Keratinocyte (primary cell): ENCODE measurements at regions not wholly inside any gene's neighbourhood (a gene's known extent, or its start where the extent isn't known, plus 50 kb on each side); places are given as distances from the start of the nearest gene placed in this dataset.
A peak's percentile ranks its signal among the peaks of the same experiment; 100 is the strongest.

Experiments used
- DNase-seq: peaks from one replicate; pipeline ENCODE4 v3.0.0-alpha.2; 2011; ENCODE audit warnings: low read depth, missing footprints, low spot score
- FAIRE-seq: peaks from 2 replicates; lab custom pipeline; 2011; peaks lifted over from hg19 to GRCh38; lab: Jason Lieb, UNC
- H2AFZ ChIP-seq: 2 replicates; pipeline ENCODE4 v1.6.0; 2012; ENCODE audit warnings: low read length, control low read depth, inconsistent platforms; ENCODE audit not compliant: control insufficient read depth
- H3K27ac ChIP-seq: 2 replicates; pipeline ENCODE4 v1.5.1; 2011; ENCODE audit warnings: low read length; ENCODE audit not compliant: control insufficient read depth, insufficient read depth
- H3K27me3 ChIP-seq: 3 replicates; pipeline ENCODE4 v1.6.0; 2011; ENCODE audit warnings: low read length; ENCODE audit not compliant: control insufficient read depth, insufficient read depth; ENCODE audit errors: extremely low read depth
- H3K36me3 ChIP-seq, 2 experiments: 2 replicates in 1 of 2; 3 replicates in 1 of 2; pipeline ENCODE4 v1.5.1; 2011; ENCODE audit warnings: low read length in 2 of 2, mild to moderate bottlenecking in 1 of 2; ENCODE audit not compliant: control insufficient read depth in 2 of 2, insufficient read depth in 2 of 2; ENCODE audit errors: extremely low read depth in 1 of 2
- H3K4me1 ChIP-seq: 3 replicates; pipeline ENCODE4 v1.5.1; 2011; ENCODE audit warnings: low read length; ENCODE audit not compliant: control insufficient read depth, insufficient read depth; ENCODE audit errors: extremely low read depth
- H3K4me2 ChIP-seq: 3 replicates; pipeline ENCODE4 v1.6.0; 2011; ENCODE audit warnings: low read depth, low read length; ENCODE audit not compliant: control insufficient read depth, insufficient read depth; ENCODE audit errors: extremely low read depth
- H3K4me3 ChIP-seq, 3 experiments: fragments of 200-600 bp in 1 of 3; sonication (generic) in 1 of 3; 2 replicates in 2 of 3; 3 replicates in 1 of 3; pipeline ENCODE4 v1.5.1; 2011 to 2016; ENCODE audit warnings: low read length in 3 of 3, mild to moderate bottlenecking in 3 of 3, control low read depth in 2 of 3, inconsistent platforms in 1 of 3, low read depth in 1 of 3, mixed read lengths in 1 of 3, mixed run types in 1 of 3, moderate library complexity in 1 of 3; ENCODE audit not compliant: control insufficient read depth in 2 of 3, insufficient read depth in 2 of 3; ENCODE audit errors: extremely low read depth in 1 of 3
- H3K79me2 ChIP-seq: 2 replicates; pipeline ENCODE4 v1.6.0; 2012; ENCODE audit warnings: low read length; ENCODE audit not compliant: control insufficient read depth, insufficient read depth
- H3K9ac ChIP-seq: 3 replicates; pipeline ENCODE4 v1.6.0; 2011; ENCODE audit warnings: low read length; ENCODE audit not compliant: control insufficient read depth, insufficient read depth; ENCODE audit errors: extremely low read depth
- H3K9me1 ChIP-seq: 3 replicates; pipeline ENCODE4 v1.6.0; 2011; ENCODE audit warnings: low read length; ENCODE audit not compliant: control insufficient read depth, insufficient read depth; ENCODE audit errors: extremely low read depth
- H3K9me3 ChIP-seq: 2 replicates; pipeline ENCODE4 v1.5.1; 2012; ENCODE audit warnings: low read depth, low read length; ENCODE audit not compliant: control insufficient read depth
- H4K20me1 ChIP-seq: 3 replicates; pipeline ENCODE4 v1.6.0; 2011; ENCODE audit warnings: low read length; ENCODE audit not compliant: control insufficient read depth, insufficient read depth; ENCODE audit errors: extremely low read depth
- CTCF ChIP-seq, 3 experiments: IDR thresholded peaks in 1 of 3; conservative IDR thresholded peaks in 1 of 3; optimal IDR thresholded peaks in 1 of 3; 2 replicates in 2 of 3; 3 replicates in 1 of 3; pipeline versions ENCODE3 to v1.5.1; 2011; ENCODE audit warnings: low read length in 3 of 3, mild to moderate bottlenecking in 3 of 3, moderate library complexity in 2 of 3, control low read depth in 1 of 3, inconsistent platforms in 1 of 3; ENCODE audit not compliant: insufficient read depth in 2 of 3; ENCODE audit errors: extremely low read depth in 1 of 3
- EZH2 ChIP-seq: IDR thresholded peaks from one replicate; pipeline ENCODE4 v1.6.1; 2012; ENCODE audit warnings: inconsistent platforms, mild to moderate bottlenecking, low read length, moderate library complexity
- dilution Hi-C: fragments of 300-500 bp; cut with MboI; formaldehyde crosslinking; loops from one replicate; pipeline ENCODE4 v1.7.0; 2020; ENCODE audit warnings: low sequenced_read_pairs; ENCODE audit not compliant: extremely low pct_ligation_motif_present

DNA sequence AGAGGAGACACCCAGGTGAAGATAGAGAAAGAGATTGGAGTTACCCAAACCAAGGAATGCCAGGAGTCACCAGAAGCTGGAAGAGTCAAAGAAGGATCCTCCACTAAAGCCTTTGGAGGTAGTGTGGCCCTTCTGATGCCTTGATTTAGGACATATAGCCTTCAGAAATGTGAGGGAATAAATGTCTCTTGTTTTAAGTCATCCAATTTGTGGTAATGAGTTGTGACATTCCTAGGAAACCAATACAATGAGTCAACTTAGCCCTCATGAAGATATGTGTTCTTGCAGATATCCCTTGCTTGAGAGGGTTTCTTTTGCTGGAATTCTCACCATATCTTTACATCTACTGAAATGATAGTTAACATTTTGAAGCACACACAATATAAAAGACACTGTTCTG, 58.8 kb downstream of the CCER1 start:
- DNase-seq (peak; percentile 75), FAIRE-seq (peak; percentile 96)
- Histone ChIP-seq H4K20me1 (no peaks in the 10 kb centered on the region), H3K4me2 (peak overlapping the region; percentile 16), H3K9ac (no peak overlapping the region), H3K27ac (no peak overlapping the region), H3K9me1 (no peaks in the 10 kb centered on the region), H3K36me3 (no peaks in the 10 kb centered on the region), H3K27me3 (no peaks in the 10 kb centered on the region), H3K79me2 (no peaks in the 10 kb centered on the region), H2AFZ (no peak overlapping the region), H3K4me1 (peaks cover 26% of the 10 kb centered on the region), H3K4me3 (no peak overlapping the region), H3K9me3 (no peaks in the 10 kb centered on the region)
- TF ChIP-seq CTCF (optimal IDR thresholded peaks at IDR 0.05 in 1 of 3, IDR thresholded peaks at IDR 0.05 in 1 of 3, conservative IDR thresholded peaks at IDR 0.05 in 1 of 3; ENCODE audit: extremely low read depth in 1 of 3, insufficient read depth in 2 of 3, low read length in 3 of 3): no peak
- no peak for TF ChIP-seq EZH2
- dilution Hi-C loops: no loop called here

DNA sequence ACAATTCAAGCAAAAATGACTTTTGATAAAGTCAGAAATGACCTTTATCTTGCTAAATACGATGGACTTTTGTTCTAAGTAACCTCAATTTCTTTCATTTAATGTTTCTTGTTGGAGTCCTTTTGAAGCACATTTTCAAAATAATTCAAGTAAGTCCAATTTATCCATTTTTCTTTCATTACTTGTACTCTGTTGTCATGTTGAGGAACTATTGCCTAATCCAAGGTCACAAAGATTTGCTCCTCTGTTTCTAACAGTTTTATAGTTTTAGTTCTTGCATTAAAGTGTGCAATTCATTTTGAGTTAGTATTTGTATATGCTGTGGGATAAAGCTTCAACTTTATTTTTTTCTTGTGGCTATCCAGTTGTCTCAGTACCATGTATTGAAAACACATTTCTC, 66.7 kb downstream of the CCER1 start:
- Histone ChIP-seq H3K27me3 (no peaks in the 10 kb centered on the region), H4K20me1 (no peaks in the 10 kb centered on the region), H3K9ac (no peak overlapping the region), H3K36me3 (no peaks in the 10 kb centered on the region), H3K4me3 (no peak overlapping the region), H3K9me1 (no peaks in the 10 kb centered on the region), H3K9me3 (no peaks in the 10 kb centered on the region), H3K4me2 (no peak overlapping the region), H2AFZ (no peak overlapping the region), H3K79me2 (no peaks in the 10 kb centered on the region), H3K27ac (no peak overlapping the region), H3K4me1 (no peaks in the 10 kb centered on the region)
- no peak for FAIRE-seq
- TF ChIP-seq CTCF (optimal IDR thresholded peaks at IDR 0.05 in 1 of 3, IDR thresholded peaks at IDR 0.05 in 1 of 3, conservative IDR thresholded peaks at IDR 0.05 in 1 of 3; ENCODE audit: extremely low read depth in 1 of 3, insufficient read depth in 2 of 3, low read length in 3 of 3) (no peak), EZH2 (no peak)
- dilution Hi-C loops: no loop called here
- DNase-seq: no peak
